Middle frontal gyrus (tissue), 1 donor: ENCODE measurements at regions not wholly inside any gene's neighbourhood (a gene's known extent, or its start where the extent isn't known, plus 50 kb on each side); places are given as distances from the start of the nearest gene placed in this dataset.
"Not testable (repeated sequence)": the region's sequence is repeated elsewhere in the genome, so short reads cannot be mapped to it uniquely, and the experiment has no call there.

Experiments
- DNase-seq: peaks from one replicate; pipeline ENCODE4 v3.0.0-alpha.2; 2015; ENCODE audit warnings: low spot score; ENCODE audit errors: extremely low spot score

DNA sequence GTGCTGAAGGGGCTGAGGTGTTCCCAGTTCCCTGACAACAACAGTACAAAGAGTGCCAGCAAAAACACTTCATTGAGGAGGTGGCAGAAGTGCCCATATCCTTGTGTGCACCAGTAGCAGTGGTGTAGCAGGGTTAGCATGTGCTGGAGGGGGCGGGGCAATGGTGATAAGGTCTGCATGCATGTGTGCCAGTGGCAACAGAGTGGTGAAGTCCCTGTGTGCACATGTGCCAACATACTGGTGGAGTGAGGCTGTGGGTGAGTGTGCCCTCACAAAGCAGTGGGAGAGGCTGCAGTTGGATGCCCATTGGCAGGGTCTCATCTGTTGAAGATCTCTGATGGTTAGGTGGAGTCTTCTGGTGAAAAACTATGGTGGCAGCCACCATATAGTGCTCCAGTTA, 994.6 kb downstream of the PCDH19 start:
- DNase-seq, result no peak

DNA sequence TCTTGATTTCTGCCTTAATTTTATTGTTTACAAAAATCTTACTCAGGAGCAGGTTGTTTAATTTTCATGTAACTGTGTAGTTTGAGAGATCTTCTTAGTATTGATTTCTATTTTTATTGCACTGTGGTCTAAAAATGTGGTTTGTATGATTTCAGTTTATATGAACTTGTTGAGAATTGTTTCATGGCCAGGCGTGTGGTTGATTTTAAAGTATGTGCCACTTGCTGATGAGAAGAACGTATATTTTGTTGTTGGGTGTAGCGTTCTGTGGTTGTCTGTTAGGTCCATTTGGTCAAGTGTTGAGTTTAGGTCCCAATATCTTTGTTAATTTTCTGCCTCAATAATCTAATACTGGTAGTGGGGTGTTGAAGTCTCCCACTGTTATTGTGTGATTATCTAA, 996.8 kb downstream of the PCDH19 start:
- no peak for DNase-seq

DNA sequence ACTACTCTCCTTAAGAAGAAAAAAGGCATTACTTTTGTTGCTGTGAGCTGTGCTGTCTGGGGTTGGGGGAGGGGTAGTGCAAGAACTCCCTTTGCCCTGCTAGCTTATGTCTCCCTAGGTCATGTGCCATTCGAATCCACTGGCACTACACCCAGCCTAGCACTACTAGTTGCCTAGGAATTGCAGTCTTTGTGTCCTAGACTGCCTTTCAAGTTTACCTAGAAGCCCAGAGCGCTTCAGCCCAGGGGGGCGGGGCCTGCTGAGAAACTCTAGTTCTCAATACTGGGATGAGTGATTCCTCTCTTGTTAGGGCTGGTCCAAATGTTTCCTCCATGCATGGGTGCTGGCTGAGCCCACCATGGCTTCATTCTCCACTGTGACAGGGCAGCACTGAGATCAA, 1011.5 kb downstream of the PCDH19 start:
- DNase-seq, result no peak

DNA sequence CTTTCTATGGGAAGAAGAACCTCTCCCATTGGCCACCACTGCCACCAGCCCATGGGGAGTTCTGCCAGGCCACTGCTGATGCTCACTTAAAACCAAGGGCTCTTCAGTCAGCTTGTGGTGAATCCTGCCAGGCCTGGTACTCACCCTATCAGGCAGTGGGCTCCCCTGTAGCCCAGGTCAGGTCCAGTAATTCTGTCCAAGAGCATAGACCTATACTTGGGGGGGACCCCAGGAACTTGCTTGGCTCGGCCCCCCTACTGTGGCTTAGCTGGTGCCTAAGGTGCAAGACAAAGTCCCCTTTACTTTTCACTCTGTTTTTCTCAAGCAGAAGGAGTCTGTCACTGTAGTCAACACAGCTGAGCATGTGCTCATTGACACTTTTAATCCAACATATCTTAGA, 1012.2 kb downstream of the PCDH19 start:
- no peak for DNase-seq

DNA sequence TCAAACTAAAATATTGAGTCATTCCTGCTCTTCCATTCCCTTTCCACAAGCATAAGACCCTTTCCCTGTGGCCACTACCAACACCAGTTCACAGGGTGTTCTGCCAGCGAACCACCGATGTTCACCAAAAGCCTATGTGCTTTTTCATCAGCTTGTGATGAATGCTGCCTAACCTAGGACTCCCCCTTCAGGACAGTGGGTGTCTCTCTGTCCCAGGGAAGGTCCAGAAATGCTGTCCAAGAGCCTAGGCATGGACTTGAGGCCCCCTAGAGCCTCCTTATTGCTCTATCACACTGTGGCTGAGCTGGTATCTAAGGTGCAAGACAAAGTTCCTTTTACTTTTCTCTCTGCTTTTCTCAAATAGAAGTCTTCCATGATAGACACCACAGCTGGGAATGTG, 1015.6 kb downstream of the PCDH19 start:
- no peak for DNase-seq

DNA sequence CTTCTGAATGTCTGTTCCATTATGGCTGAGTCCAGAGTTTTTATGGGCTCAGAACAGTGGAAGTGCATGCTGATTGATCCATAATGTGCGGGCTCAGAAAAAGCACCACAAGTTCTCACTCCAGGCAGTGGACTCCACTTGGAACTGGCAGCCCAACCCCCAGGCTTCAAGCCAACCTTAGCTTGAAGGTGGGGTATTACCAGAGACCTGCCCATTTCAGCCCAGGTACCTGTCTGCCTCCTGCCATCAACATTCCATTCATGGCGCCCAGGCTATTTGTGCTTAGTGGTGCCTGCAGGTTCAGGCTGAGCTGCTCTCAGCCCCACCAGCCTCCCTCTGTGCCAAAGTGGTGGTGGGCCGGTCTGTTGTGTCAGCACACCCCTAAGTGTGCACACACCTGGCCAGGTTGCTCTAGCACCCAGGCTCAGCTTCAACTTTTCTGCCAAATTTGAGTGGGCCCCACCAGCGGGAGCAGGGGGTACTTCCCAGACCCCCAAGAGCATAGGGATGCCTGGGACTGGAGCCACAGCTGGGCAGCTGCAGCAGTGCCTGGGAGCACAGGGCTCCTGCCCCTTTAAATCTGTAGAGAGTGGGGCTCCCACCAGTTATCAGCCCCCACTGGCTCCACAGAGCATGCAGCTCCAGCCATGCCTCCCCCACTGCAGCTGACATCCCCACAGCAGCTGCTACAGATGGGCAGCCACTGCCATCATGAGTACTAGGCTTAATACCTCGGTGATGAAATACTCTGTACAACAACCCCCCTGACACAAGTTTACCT, 1025.3 kb downstream of the PCDH19 start:
- no peak for DNase-seq

DNA sequence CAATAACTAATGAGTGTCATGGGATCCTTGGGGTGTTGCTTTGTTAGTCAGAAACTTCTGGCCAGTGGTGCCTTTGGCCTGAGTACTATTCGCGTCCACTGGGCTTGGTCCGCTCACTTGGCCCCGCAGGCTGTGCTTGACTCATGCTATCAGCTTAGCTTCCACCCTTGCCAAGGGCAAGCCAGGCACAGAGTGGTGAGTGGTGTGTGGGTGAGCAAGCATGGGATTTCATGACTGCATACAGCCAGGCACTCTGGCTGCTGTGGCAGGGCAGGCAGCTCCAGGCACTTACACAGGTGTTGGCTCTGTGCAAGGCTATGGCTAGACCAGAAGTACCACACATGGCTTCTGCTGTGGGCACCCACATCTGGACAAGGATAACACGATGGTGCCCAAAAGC, 1026.3 kb downstream of the PCDH19 start:
- no peak for DNase-seq

DNA sequence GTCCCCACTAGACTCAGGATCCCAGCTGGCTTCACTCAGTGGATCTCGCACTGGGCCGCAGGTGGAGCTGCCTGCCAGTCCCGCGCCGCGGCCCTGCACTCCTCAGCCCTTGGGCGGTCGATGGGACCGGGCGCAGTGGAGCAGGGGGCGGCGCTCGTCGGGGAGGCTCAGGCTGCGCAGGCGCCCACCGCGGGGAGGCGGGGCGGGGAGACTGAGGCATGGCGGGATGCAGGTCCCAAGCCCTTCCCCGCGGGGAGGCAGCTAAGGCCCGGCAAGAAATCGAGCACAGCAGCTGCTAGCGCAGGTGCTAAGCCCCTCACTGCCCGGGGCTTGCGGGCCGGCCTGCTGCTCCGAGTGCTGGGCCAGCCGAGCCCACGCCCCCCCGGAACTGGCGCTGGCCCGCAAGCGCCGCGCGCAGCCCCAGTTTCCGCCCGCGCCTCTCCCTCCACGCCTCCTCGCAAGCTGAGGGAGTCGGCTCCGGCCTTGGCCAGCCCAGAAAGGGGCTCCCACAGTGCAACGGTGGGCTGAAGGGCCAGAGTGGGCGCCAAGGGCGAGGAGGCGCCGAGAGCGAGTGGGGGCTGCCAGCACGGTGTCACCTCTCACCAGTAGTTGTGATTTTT, 1038.0 kb downstream of the PCDH19 start:
- no peak for DNase-seq

DNA sequence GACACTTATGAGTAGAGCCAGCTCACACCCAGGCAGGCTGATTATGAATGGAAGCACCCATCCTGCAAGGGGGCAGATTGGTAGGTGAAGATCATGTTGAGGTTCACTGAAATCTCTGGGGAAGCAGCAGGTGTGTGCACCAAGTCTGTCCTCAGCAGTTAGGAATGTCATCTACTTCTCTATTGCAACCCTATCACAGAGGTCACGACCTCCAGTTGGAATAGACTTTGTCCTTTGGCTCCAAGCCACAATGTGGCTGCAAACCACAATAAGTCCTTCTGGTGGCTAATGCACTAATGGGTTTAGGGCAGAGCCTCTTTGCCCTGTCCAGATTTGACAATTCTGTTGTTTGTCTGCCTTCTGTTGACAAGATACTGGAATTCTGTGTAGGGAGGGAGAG, 1056.7 kb downstream of the PCDH19 start:
- no peak for DNase-seq

DNA sequence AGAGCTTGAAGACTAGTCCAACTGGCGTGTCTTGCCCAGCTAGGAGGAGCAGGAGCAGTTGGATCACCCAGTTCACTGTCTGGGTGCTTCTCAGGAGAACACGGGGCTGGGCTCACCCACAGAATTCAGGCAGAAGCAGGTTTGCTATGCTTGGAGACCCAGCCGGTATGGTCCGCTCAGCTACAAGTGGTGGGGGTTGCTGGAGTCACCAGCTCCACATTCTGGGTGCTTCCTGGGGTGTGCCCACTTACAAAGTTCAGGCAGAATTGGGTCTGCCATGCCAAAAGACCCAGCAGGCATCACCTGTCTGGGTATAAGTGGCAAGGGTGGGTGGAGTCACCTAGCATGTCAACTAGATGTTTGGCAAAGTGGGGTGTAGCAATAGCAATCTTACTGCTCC, 1061.8 kb downstream of the PCDH19 start:
- no peak for DNase-seq

DNA sequence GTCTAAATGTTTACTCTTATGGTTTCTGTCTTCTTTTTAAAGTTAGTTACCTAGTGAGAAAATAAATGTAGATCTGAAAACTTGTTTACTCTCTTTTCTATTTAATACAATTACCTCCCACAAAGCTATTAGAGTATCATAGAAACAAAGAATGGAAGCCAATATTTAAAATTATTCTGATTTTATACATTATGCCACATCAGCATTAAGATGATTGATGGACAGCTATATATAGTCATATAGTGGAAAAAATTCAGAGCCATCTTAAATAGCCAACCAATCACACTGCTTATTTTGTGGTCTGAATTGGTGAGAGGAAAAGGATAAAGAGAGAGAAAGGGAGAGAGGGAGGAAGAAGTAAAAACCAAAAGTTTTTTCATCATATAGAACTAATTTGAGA, 1101.8 kb downstream of the PCDH19 start:
- no peak for DNase-seq

DNA sequence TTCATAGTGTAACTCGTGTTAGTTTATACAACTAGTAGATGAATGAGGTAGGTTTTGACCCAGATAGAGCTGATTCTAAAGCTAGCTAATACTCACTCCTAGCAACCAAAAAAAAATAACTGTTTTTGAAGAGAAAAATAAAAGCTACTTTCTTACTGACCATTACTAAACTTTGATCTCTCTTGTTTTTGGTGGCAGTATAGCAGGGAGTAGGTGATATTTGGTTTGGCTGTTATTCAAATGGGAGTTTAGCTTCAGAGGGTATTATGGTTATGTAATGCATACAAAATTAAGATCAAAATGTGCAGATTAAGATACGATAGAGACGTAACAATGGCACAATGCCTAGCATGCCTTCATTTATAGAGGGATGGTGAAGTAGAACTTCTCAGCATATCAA, 1104.5 kb downstream of the PCDH19 start:
- DNase-seq, result no peak

DNA sequence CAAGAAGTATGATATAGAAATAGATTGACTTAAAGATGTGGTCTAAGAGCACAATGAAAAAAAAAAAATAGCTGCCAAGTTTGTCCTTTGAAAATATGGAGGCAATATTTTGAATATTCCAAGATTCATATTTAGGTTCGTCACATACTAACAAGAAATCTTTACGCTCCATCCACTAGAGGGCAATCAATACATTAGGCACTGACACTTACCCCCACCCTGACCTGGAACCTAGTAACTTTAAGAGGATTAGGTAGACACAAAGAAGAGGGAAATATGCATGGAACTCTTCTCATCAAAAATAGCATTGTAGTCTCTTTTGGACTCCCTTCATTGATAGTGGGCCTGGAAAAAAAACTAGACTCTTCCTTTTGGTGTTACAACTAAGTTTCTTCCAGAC, 1108.1 kb downstream of the PCDH19 start:
- DNase-seq, result no peak

DNA sequence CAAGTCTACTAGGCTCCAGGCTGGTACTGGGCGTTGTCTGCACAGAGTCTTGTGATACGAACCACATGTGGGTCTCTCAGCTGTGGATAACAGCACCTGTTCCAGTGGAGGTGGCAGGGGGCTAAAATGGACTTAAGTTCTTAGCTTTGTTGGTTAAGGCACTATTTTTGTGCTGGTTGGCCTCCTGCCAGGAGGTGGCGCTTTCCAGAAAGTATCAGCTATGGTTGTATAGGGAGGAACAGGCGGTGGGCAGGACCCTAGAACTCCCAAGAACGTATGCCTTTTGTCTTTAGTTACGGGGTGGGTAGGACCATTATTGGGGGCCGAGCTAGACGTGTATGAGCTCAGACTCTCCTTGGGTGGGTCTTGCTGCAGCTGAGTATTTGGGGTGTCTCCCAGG, 1138.4 kb downstream of the PCDH19 start:
- no peak for DNase-seq

DNA sequence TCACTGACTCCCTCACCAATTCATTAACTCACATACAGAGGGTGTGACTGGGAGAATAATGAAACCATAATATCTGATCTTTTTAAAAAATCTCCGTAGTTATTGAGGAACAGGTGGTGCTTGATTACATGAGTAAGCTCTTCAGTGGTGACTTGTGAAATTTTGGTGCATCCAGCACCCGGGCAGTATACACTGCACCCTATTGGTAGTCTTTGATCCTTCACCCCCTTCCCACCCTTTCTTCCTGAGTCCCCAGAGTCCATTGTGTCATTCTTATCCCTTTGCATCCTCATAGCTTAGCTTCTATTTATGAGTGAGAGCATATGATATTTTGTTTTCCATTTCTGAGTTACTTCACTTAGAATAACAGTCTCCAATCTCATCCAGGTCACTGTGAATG, 1143.8 kb downstream of the PCDH19 start:
- no peak for DNase-seq

DNA sequence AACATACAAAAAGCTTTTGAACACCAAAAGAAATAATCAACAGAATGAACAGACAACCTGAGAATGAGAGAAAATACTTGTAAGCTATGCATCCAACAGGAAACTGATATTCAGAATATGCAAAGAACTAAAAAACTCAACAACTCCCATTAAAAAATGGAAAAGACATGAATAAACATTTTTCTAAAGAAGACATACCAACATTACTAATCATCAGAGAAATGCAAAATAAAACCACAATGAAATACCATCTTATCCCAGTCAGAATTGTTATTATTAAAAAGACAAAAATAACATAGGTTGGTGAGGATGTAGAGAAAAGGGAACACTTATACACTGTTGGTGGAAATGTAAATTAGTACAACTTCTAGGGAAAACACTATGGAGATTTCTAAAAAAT, 1161.9 kb downstream of the PCDH19 start:
- DNase-seq, result no peak

DNA sequence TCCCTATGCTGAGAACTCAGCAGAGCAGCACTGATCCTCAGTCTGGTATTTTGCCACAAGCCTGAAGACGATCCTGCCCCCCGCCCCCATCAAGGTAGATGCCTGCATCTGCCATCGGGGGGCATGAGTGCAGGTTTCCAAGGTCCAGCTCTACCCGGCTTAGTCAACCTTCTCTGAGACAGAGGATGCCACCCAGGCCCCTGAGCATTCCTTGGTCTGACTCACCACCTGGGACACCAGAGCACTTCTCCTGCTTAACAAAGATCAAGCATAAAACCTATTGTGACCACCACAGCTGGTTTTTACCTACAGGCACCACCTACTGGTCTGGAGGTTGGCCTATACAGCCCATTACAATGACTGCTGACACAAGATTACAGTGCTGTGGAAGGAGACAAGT, 1168.1 kb downstream of the PCDH19 start:
- no peak for DNase-seq

DNA sequence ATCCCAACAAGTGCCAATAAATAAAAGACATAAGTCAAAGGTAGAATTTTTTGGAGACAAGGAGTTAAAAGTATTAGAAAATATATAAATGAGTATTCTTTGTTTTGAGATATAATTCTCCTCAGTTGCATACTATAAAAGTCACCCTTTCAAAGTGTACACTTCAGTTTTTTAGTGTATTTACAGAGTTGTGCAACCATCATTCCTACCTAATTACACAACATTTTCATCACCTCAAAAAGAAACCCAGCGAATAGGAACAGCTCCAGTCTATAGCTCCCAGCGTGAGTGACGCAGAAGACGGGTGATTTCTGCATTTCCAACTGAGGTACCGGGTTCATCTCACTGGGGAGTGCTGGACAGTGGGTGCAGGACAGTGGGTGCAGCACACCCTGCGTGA, 1175.7 kb downstream of the PCDH19 start:
- DNase-seq, result not testable (repeated sequence)

DNA sequence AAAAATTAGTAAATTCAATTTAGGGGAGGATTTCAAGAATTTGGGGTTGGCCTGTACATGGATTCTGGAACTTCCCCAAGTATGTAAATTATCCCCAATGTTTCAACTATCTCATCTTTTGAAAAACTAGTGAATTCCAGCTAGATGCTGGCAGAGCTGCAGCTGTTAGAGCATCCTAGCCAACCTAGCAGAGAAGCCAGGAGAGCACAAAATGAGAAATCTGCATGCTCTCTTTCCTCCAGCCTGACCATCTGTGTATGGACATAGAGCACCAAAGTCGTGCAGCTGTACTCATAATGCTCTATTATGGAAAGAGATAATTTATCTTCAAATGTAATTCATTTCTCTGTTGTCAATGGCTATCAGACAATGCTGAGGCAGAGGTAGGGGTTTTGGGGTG, 1217.7 kb downstream of the PCDH19 start:
- DNase-seq, result no peak

DNA sequence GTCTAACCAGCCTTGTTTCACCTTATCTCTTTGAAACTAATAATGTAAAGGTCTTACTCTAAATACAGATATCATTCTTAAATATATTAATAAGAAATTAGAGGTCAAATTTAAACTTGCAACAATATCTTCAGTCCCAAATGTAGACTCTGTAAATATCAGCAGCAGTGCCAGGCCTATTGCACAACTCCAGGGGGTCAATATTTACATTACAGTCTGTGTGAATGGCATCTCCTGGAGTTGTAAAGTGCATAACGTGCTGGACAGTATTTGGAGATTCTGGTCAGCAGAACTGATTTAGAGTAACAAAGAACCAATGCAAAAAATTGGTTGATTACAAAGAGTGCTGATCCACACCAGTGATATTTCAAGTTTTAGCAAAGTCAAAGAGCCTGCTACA, 1225.9 kb downstream of the PCDH19 start:
- no peak for DNase-seq

DNA sequence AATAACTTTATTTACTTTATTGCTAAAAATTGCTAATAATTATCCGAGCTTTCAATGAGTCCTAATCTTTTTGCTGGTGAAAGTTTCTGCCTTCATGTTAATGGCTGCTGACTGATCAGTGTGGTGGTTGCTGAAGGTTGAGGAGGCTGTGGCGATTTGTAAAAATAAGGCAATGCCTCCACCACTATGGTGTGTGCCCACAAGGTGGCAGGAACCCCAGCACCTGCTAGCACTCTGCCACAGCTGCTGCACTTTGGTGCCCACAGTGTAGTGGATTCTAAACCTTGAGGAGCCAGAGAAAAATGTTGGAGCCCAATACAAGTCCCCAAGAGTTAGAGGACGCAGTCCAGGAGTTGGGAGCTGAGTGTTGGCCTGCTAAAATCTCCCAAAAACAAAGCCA, 1237.1 kb downstream of the PCDH19 start:
- DNase-seq, result no peak

DNA sequence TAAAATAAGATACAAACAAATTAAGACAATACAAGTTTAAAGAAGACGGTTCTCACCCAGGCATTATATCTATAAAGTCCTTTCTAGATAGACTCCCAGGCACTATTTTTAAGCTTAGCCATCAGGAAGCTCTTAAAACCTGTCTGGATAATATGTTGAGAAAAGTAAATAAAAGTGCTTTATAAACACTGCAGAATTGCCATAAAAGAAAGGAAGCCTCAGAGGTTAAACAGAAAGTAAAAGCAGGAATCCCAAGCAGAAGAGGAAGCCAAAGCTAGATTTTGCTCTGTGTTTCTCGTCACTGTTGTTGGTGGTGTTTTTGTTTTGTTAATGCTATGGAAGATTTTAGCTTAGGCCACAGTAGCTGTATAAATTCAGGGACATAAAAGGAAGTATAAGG, 1267.3 kb downstream of the PCDH19 start:
- no peak for DNase-seq

DNA sequence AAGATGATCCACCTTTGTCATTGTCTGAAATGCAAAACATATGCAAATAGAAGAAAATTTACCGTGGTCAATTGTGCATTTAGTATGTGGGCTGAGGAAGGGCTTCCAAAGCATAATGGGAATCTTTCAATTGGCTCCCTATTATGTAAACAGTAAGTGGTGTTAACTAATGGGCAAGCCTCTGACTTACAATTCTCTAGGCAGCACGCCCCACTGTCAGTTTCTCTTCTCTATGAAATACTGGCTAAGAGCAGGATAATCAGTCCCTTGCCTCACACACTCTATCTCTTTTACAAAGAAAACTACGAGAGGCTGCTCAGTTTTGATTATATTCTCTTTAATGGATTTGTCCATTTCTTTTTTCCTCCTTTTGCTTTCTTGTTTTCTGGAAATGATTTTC, 1272.6 kb downstream of the PCDH19 start:
- no peak for DNase-seq
